T-helper 1 cell treated with Interleukin-12 subunit alpha and Interleukin-12 subunit beta and Interleukin-4 antibody, amounts not matched to agents 30 ng/mL and 1 ng/mL, for 36 hours (primary cell): ENCODE measurements at regions not wholly inside any gene's neighbourhood (a gene's known extent, or its start where the extent isn't known, plus 50 kb on each side); places are given as distances from the start of the nearest gene placed in this dataset.
"Not testable (repeated sequence)": the region's sequence is repeated elsewhere in the genome, so short reads cannot be mapped to it uniquely, and the experiment has no call there.

Experiments used
- intact Hi-C: fragments of 100-400 bp; cut with micrococcal nuclease; formaldehyde crosslinking; loops from one replicate; pipeline ENCODE4 v1.15.1; 2024

GRCh38 chr1:81299892-81300291 lies 500.8 kb upstream of the ADGRL2 start:
- intact Hi-C loops: no loop called here

- intact Hi-C loops: no loop called here
Measured at GRCh38 chr1:81298266-81298665, 502.5 kb upstream of the ADGRL2 start.

- intact Hi-C loops: no loop called here
Measured at GRCh38 chr1:81296601-81297000, 504.1 kb upstream of the ADGRL2 start.

GRCh38 chr1:81290326-81290725 lies 510.4 kb upstream of the ADGRL2 start:
- intact Hi-C loops: no loop called here

GRCh38 chr1:81288689-81289088 lies 512.0 kb upstream of the ADGRL2 start:
- intact Hi-C loops: no loop called here

- intact Hi-C loops: no loop called here
Measured at GRCh38 chr1:81287411-81288080, 513.2 kb upstream of the ADGRL2 start.

GRCh38 chr1:81270051-81270450 lies 530.7 kb upstream of the ADGRL2 start:
- intact Hi-C loops: no loop called here

GRCh38 chr1:81264976-81265375 lies 535.8 kb upstream of the ADGRL2 start:
- intact Hi-C loops: no loop called here

GRCh38 chr1:81259625-81260411 lies 540.9 kb upstream of the ADGRL2 start:
- intact Hi-C loops: no loop called here

- intact Hi-C loops: no loop called here
Measured at GRCh38 chr1:81254560-81254959, 546.2 kb upstream of the ADGRL2 start.

GRCh38 chr1:81254068-81254467 lies 546.7 kb upstream of the ADGRL2 start:
- intact Hi-C loops: no loop called here

- intact Hi-C loops: no loop called here
Measured at GRCh38 chr1:81252471-81253151, 548.1 kb upstream of the ADGRL2 start.

GRCh38 chr1:81250825-81251224 lies 549.9 kb upstream of the ADGRL2 start:
- intact Hi-C loops: not testable (repeated sequence)

- intact Hi-C loops: not testable (repeated sequence)
Measured at GRCh38 chr1:81245084-81245715, 555.5 kb upstream of the ADGRL2 start.

GRCh38 chr1:81244612-81245011 lies 556.1 kb upstream of the ADGRL2 start:
- intact Hi-C loops: not testable (repeated sequence)

GRCh38 chr1:81242103-81242502 lies 558.6 kb upstream of the ADGRL2 start:
- intact Hi-C loops: no loop called here

- intact Hi-C loops: no loop called here
Measured at GRCh38 chr1:81238129-81238528, 562.6 kb upstream of the ADGRL2 start.

- intact Hi-C loops: no loop called here
Measured at GRCh38 chr1:81237473-81238089, 563.2 kb upstream of the ADGRL2 start.

GRCh38 chr1:81234237-81234636 lies 566.5 kb upstream of the ADGRL2 start:
- intact Hi-C loops: no loop called here

GRCh38 chr1:81233591-81233990 lies 567.1 kb upstream of the ADGRL2 start:
- intact Hi-C loops: no loop called here

GRCh38 chr1:81232420-81232819 lies 568.3 kb upstream of the ADGRL2 start:
- intact Hi-C loops: no loop called here

- intact Hi-C loops: no loop called here
Measured at GRCh38 chr1:81231729-81232038, 569.0 kb upstream of the ADGRL2 start.
